HG03439 (cell line): ENCODE measurements at regions not wholly inside any gene's neighbourhood (a gene's known extent, or its start where the extent isn't known, plus 50 kb on each side); places are given as distances from the start of the nearest gene placed in this dataset.

Experiments
- ATAC-seq: cut with Tn5 transposase; IDR thresholded peaks from one replicate; pipeline ENCODE4 v1.9.1; 2021; ENCODE audit warnings: mild to moderate bottlenecking, moderate library complexity; ENCODE audit not compliant: unreplicated experiment

DNA sequence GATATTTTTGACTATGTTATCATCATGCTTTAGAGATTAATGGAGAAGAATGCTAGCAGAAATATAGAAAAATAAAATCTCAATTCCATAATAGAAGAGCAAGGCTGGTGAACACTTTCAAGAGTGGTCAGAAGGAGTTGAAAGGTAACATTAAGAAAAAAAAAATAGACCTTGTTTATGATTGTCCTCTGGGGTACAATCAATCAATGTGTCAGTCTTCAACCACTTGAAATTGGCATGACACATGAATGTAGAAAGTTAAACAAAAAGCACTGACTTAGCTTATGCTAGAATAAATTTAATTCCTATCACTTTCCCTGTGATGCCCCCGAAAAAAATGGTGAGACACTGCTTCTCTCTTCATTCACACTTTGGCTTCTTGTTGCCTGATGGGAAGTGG lies 750.3 kb upstream of the ADGRL2 start:
- no peak for ATAC-seq

DNA sequence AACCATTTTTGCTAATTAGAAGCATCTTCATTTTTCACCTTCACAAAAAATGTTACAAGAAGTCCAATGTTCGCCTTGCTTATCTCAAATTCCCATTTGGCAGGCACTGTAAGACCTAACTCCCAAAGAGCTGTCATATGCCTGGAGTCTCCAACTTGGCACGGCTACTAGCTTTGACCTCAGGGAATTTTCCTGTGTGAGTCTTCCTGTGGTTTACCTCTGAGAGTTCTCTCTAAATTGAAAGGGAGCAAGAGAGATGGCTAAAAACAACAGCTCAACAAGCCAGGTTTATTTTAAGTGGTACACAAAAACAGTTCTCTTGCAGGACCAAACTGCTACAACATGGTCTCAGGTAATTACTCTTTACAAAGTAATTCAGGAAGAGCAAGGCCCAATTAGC lies 756.0 kb upstream of the ADGRL2 start:
- ATAC-seq, result no peak

DNA sequence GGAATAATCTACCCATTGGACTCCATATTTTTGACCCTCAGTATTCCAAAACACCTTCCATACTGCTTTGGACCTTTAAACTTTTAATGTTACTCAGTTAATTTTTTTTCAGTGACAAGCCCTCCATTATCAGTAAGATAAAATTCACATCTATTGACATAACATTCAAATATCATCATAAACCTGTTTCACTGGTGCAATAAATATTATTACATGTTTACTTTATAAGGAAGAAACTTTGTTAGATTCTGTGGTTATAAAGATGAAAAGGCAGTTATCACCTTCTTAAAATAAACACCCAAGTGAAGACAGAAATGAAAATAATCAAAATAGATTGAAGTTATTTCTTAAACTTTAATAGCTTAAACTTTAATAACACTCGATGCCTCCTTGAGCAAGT lies 758.5 kb upstream of the ADGRL2 start:
- no peak for ATAC-seq

DNA sequence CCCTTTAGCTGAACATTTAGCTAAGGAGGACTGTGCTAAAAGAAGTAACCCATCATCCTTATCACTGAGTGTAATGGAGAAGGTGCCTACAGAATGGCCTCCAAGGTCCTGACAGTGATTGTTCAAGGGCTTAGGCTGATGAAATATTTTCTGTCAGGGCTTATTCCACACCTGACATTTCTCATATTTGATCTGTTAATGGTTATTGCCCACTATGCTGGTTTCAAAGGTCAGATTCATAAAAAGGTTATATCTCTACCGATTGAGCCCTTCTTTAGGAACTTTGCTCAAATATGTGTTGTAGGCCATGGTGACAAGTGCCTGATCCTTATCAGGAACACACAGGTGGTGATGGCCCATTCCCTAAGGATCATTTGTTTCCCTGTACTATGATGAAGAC lies 766.4 kb upstream of the ADGRL2 start:
- ATAC-seq, result no peak

DNA sequence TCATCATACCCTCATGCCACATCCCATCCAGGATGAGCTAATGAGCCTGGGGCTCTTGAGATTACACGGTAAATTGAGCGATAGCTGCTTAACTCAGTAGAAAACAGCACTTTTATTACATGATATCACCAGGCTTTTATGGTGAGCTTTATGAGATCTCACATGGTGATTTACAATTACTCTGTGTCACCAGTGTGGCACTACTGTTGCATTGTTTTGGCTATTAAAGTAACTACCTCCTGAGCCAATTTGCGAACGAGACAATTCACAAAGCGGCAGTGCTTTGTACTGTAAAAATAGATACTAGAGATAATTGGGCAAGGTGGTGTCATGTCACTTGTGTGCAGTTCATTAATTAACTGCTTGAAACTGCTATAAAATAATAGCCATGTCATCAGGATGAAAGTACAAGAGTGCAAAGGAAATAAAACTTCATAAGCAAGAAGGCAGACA lies 767.7 kb upstream of the ADGRL2 start:
- ATAC-seq, result no peak

DNA sequence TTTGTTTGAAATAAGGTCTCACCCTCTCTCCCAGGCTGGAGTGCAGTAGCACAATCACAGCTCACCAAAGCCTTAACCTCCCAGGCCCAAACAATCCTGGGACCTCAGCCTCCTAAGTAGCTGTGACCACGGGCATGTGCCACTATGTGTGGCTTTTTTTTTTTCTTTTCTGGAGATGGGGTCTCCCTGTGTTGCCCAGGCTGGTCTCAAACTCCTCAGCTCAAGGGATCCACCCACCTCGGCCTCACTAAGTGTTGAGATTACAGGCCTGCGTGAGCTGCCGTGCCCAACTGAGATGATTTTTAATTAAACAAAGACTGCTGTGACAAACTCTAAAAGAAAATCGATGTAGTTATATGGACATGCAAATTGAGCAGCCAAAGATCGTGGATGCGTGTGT lies 768.4 kb upstream of the ADGRL2 start:
- ATAC-seq, result no peak

DNA sequence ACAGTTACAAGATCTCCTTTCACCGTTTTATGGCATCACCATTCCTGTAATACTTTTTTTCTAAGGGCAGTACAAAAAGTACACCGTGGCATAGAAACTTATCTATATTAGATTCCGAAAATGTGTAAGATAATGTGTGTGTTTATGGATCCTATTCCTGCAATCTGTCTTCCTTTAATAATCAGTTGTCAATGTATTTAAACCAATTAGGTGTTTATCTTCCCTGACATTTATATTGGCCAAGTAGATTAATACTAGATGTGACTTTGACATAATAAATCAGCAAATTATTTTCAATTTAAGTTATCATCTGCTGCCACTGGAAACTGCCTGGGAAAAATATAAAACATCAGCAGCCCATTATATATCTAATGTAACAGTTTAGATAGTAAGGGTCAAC lies 770.3 kb upstream of the ADGRL2 start:
- no peak for ATAC-seq

DNA sequence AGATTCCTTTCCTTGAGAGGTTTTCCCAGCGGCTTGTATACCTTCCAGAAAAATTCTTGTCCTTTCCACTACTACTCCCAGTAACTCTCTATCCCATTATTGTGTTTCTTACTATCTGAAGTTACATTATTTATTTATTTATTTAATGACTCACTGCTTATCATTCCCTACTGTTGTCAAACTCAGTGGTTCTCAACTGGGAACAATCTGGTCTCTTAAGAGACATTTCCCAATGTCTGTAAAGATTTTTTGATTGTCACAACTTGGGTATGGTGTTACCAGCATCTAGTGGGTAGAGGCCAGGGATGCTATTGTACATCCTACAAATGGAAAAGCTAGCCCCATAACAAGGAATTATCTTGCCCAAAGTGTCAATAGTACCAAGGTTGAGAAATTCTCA lies 771.5 kb upstream of the ADGRL2 start:
- ATAC-seq, result no peak

DNA sequence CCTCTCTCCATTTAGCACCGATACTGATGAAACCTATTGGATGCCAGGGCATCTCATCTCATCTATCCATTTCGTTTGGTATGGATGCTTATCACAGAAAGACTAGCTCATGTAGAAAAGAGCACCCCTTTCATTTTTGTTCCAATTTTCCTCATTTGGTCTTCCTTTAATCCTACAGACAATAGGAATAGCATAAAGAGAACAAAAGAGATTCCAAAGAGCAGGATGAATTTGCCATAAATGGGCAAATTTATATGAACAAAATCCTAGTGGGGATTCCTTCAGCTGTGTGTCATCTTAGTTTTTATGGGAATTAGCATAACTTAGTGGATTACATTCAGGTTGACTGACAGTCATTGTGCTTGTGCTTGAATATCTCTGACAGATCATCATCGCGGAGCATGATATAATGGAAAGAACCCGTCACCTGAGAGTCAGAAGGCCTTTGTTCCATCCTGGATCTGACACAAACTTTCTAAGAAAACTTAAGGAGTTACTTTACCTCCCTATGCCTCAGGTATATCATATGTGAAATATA lies 777.5 kb upstream of the ADGRL2 start:
- no peak for ATAC-seq

DNA sequence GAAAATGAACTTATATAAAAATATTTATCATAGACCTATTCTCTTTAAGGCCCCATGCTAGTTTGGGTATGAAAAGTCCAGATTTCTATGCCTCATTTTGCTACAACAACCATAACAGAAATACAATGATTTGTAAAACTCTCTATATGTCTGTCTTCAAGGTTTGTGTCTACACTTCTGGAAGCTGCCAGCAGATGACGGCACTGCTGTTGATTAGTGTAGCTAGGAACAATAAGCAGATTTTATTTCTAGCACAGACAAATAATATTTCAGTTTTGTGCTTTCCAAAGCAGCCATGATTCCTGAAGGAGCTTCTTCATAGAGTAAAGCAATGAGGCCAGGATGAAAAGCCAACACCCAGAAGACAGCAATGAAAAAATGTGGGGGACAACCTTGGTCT lies 779.6 kb upstream of the ADGRL2 start:
- no peak for ATAC-seq

DNA sequence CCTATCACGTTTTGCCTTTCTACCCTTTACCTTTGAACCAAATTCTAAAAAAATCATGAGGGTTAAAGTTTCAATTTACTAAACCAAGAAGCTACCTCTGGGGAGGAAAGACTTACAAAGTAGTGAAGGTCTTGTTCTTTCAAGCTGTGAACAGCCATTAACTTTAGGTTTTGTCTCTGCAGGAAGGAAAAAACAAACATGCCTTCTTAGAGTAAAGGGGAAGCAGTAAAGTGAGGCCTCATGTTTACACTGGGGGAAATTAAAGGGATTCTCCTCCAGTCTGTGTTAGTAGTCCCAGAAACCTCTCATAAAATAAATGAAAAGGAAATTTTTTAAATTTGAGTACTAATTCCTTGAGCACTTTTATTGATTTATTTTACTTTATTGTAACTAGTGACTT lies 780.2 kb upstream of the ADGRL2 start:
- ATAC-seq, result no peak

DNA sequence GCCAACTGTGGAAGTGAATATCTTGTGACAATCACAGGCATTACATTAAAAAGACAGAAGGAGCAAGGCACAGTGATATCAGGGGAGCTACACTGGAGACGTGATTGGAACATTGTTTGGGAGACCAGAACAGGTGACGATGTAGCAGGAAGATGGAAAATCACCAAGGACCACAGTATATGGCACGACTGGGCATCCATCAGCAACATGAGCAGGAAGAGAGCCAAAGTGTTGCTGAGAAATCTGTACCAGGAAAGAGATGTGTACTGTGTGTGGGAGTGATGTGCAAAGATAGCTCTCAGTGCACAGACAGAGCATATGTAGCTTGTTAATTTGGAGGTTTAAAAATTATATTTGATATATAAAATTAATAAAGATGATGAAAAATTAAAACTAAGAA lies 790.6 kb upstream of the ADGRL2 start:
- ATAC-seq, result no peak

DNA sequence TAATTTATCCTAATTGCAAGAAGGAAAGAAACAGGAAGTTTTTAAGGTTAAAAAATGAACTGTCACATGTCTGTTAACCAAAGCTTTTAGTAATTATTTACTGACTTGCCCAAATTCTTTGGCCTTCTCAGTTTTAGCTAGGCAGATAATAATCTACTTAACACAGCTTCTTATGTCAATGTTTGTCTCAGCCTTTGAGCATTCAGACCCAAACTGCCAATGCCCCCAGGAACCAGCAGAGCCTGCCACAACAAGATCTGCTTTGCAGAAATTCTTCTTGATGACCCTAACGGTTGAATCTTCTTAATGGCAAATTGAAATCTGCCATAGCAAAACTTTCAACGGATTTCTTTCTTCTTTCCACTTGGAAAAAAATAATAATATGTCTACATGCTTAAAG lies 792.4 kb upstream of the ADGRL2 start:
- no peak for ATAC-seq

DNA sequence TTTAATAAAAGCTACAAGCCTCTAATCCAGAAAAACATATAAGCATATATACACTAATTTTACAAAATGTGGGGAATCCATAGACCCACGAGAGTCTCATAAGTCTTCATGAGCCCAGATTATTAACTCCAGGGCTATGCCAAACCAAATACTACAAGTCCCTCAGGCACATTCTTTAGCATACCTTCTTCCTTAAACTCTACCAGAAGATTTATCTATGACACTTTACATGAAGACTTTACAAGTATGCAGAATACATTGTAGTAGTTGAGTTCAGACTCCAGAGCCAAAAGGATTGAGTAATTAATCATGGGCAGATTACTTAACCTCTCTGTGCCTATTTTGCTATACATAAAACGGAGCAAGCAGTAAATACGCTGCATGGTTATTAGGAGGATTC lies 793.7 kb upstream of the ADGRL2 start:
- no peak for ATAC-seq

DNA sequence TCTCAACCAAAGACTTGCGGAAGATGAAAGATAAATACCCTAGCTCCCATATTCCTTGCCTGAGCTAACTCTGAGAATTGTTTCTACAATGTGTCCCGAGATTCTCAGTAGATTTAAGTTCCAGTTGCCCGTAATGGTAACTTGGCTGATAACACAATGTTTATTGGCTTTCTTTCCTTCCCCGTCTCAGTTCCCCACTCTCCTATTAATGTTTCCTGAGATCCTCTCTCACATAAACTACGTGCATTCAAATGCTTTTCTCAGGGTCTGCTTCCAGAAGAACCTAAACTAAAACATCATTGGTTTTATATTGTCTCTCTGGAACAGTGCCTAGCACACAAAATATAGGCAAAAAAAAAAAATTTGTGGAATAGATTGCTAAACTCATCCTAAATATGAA lies 794.2 kb upstream of the ADGRL2 start:
- ATAC-seq, result no peak

DNA sequence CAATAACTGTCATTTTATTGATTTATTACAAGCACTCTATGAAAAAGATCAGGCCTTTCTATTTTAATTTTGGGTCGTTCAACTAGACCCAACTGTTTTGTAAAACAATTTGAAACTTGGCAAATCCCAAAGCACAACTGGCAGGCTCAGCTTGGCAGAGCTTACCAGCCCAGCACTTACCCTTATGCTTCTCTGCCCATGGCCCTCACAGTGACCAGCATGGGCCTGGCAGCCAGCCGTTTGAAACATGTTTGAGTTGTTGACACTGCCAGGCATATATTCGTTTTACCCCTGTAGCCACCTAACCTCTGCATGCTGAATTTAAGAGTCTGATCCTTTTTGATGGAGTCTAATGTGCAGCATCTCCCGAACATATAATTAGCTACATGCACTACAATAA lies 796.7 kb upstream of the ADGRL2 start:
- no peak for ATAC-seq

DNA sequence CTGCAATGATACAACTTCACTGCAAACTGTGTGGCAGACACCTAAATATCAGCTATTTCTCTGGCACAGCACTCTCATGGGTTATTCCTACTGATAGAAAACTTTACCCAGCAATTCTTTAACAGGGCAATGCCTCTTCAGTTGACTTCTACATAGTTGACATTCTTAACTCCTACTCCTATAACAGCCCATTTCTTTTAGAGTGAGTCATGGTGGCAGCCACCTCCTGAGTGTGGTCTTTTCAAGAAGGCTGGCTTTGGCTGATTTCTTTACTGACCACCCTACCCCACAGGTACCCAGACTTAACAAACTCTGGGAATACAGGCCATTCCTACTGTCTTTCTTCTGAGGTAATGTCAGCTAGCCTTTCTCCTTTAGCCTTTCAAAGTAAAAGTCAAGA lies 805.8 kb upstream of the ADGRL2 start:
- ATAC-seq, result no peak

DNA sequence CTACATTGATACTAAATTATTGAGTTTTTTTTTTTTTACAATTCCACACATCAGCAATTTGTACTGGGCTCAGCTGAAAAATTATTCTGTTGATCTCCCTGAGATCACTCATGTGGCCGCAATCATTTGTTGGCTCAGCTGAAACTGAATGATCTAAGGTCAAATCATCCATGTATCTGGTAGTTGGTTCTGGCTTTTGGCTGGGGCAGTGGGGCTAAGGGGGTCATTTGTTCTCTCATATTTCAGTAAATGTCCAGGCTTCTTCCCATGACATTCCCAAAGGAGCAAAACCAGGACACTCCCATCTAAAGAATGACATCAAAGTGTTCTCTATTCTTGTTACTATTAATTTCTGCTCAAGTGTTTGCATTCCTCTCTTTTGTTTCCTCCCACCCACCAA lies 806.7 kb upstream of the ADGRL2 start:
- no peak for ATAC-seq

DNA sequence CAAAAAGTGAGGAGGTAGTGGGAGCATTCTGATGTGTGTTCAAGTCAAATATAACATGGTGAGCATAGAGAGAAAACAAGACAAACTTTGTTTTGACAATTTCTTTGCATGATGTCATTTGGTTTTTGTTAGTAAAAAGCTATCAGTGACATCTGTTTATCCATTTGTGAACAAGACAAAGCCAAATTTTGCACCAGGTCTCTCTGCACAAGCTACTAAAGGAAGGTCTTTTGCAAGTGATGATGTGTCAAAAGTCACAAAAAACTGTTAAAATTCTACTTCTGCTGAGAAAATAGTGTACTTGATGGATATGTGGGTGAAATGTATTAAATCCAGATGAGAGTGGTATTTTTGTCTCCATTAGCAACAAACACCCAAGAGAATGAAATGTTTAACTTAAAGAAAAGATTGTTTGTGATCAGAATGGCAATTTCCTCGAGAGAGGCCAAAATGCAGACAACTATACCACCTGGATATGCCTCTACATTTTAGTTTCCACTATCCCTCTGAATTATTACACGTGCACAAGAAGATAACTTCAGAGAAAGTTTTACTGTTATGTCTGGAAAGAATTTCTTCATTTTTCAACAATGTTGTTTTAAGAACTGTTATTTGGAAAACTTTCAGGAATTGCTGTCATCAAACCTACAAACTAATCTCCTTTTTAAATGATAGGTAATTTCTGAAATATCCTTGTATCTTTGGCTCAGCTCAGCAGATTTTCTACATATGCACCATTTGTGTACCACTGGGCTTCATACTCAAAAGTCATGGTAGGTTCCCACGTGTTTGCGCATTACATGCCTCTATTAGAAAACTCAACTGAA lies 807.4 kb upstream of the ADGRL2 start:
- no peak for ATAC-seq

DNA sequence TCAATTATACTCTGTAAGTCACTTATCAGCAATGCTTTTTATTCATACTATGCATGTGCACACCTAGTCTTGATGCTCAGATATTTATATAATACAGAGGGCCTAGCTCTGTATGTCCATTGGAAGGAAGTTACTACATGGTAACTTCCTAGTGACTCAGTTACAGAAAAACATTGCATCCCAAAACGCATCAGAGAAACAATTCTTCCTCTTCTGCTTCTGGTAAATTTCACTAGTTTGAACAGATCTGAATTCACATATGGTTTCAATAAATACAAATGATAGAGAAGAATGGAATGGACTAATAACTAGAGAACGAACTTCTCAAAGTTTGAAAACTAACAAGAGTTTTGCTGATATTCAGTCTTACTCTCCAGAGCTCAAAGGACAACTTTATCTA lies 811.3 kb upstream of the ADGRL2 start:
- no peak for ATAC-seq

DNA sequence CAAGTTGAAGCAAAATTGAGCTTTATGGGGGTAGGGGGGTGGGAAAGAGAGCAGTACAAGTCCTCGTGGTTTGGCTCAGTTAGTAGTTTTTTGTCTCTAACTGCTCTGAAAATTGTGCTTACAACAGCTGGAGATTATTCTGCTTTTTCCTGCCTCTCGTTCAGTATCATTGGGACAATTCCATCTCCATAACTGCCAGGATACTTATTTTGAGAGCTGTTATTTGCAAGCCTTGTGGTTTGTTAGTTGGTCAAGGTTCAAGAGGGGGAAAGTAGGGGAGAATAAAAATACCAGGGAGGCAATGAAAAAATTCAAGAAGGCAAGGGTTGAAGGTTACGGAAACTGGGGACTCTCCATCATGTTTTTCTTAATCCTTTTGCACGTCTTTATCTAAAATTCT lies 811.8 kb upstream of the ADGRL2 start:
- no peak for ATAC-seq

DNA sequence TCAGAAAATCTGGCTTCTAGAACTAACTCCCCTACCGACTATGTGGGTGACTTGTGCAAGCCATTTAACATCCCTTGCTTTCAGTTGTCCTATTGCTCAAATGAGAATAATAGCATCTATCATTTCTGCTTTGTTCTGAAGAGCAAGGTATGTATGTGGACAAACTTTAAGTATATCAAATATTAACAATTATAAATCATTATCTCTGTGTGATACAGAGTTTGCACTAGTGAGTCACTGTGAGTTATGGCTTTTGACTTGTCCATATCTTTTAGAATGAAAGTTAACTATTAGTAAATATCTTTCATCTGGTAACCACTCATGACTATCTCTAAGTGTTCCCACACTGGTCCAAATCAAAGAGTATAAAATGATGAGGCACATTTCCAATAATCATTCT lies 812.9 kb upstream of the ADGRL2 start:
- no peak for ATAC-seq

DNA sequence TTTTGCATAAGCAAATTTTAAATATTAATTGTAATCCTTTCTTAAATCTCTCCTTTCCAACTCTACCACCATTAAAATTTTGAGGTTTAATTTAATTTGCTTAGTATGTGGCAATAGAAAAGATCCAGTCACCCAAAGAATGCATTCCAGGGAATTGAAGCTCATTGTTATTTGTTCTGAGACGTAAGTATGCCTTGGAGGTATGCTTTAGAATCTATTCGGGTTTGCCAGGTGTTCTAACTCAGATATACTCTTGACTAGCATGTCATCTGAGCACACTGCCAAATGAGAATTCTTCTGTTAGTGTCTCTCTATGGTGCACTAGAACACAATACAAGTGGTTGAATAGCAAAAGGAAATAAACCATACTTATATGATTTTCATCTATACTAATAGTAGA lies 813.6 kb upstream of the ADGRL2 start:
- ATAC-seq, result no peak
